GM18873 (cell line): ENCODE measurements at regions not wholly inside any gene's neighbourhood (a gene's known extent, or its start where the extent isn't known, plus 50 kb on each side); places are given as distances from the start of the nearest gene placed in this dataset.
A peak's percentile ranks its signal among the peaks of the same experiment; 100 is the strongest.

Source experiments
- ATAC-seq: cut with Tn5 transposase; IDR thresholded peaks from one replicate; pipeline ENCODE4 v1.9.1; 2021; ENCODE audit warnings: mild to moderate bottlenecking, moderate library complexity, moderate number of reproducible peaks; ENCODE audit not compliant: unreplicated experiment, low FRiP score

DNA sequence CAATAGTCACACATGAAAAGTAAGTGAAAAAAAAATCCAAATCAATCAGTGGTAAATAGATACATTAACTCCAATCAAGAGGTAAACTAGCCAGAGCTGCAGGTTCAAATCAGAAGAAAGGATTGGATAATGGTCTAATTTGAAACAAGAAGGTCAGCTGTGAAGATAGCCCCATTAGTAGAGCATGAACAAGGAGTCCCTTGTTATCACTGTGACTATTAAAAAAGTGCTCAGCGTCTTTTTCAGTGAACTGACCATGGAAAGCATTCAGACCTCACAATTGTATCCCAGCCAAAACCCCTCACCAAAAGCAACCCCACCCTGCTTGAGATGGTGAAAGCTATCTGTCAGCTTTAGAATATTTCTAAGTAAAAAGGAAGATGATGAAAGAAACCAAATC is 125.0 kb upstream of the EGLN3 start:
- no peak for ATAC-seq

- no peak for ATAC-seq
These were observed 124.3 kb upstream of the EGLN3 start for GRCh38 chr14:34075042-34075744.

- no peak for ATAC-seq
These were observed 122.0 kb upstream of the EGLN3 start for GRCh38 chr14:34072921-34073320.

- ATAC-seq: no peak
These were observed 121.5 kb upstream of the EGLN3 start for GRCh38 chr14:34072401-34072800.

- no peak for ATAC-seq
These were observed 120.1 kb upstream of the EGLN3 start for GRCh38 chr14:34070917-34071407.

- ATAC-seq: no peak
These were observed 119.1 kb upstream of the EGLN3 start for GRCh38 chr14:34069854-34070582.

DNA sequence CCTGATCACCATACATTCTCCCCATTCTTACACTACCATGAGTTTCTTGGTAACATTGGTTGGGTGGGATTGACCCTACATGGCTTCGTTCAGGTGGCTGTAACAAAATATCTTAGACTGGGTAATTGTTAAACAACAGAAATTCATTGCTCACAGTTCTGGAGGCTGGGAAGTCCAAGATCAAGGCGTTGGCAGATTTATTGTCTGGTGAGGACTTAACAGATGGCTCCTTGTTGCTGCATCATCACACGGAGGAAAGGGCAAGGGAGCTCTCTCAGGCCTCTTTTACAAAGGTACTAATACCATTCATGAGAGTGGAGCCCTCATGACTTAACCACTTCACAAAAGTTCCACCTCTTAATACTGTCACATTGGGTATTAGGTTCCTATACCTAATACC is 116.7 kb upstream of the EGLN3 start:
- no peak for ATAC-seq

DNA sequence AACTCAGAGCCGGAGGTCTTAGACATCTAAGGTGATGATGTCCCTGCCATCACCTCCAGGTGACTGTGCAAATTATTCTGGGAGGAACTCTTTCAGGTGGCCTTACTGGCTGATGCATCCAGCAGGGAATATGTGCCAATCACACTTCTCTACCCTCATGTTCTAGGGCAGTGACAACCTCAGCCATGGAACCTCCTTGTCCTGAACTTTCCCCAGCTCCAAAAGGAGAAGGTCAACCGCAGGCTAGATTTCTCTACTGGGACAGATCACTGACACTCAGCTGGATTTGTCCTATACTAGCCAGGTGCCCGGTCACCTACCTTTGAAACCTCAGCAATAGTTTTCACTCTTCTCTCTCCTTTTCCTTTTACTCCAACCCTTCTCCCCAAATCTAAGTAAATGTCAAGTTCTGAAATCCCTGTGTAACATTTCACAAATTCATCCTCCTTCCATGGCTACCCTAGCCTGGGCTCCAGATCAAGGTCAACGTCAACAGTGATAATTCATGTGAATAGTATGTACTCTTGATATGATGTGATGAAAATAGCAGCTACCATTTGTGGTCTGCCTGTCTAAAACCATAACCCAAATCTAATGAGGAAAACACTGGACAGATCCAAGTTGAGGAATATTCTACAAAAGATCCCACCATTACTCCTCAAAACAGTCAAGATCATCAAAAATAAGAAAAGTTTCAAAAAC is 115.0 kb upstream of the EGLN3 start:
- ATAC-seq: no peak

- no peak for ATAC-seq
These were observed 114.4 kb upstream of the EGLN3 start for GRCh38 chr14:34065236-34065635.

DNA sequence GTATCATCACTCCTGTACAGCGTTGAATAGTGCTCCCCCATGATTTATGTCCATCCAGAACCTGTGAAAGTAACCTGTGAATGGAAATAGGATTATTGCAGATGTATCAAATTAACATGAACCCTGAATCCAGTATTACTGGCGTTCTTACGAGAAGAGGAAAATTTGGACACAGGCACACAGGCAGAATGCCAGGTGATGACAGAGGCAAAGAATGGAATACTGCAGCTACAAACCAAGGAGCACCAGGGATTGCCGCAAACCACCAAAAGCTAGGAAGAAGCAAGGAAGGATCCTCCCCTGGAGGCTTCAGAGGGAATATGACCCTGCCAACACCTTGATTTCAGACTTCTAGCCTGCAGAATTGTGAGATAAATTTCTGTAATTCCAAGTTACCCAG is 113.5 kb upstream of the EGLN3 start:
- ATAC-seq: no peak

DNA sequence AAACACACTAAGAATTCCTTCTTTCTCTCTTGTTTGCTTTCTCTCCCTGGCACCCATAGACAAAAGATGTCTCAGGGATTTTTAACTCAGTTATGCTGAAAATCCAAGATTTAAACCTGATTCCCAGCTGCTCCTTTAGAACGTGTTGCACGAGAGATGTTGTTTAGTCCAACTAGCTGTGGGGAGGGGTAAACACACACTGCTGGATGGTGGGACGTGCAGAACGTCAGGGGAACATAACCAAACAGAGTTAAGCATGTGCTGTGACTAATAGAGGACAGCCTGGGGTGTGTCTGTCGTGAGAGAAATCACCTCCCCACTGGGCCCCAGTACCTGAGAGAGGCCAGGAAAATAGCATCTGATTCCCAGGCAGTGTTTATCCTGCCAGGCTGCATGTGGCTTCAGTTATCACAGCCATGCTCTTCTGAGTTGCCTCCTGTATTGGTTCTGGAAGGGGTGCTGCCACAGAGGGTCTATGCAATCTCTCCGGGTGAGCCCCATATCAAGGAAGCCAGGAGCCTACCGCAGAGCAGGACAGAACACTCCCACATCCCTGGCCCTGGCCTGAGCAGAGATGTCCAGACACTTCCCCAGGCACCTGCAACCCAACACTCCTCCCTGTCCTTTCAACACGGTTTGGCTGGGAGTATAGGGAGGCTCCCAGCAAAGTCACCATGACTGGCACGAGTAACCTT is 112.7 kb upstream of the EGLN3 start:
- no peak for ATAC-seq

DNA sequence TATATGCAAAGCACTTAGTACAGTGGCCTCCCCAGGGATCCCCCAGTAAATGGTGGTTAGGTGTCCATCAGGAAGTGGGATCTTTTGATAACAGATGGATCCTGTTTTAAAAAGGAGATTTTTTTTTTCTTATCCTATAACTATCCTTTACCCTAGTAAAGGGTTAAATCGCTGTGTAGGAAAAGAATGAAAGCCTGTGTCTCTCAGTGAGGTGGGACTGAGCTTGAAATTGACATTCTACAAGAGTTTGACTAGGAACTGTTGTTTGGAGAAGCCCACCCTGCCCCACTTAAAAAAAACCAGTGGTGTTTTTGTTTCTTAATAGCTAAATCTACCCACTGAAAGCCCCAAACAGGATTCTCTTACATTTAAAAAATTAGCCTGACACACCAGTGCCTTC is 112.2 kb upstream of the EGLN3 start:
- no peak for ATAC-seq

GRCh38 chr14:34062353-34062973 is 111.6 kb upstream of the EGLN3 start:
- no peak for ATAC-seq

DNA sequence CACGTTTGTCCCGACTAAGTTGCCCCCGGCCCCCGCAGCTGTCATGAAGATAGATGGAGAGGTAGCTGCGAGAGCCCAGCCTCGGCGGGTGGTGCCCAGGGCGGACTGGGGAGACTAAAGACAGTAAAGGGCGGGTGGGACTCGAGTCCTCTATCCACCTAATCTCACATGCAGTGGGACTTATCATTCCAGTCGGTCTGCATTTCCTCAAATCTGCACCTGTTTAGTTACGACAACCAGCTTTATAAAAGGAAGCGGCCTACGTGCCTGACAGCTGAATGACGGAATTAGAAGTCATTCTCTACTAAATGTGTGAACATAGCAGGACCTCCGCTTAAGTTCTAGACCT is 109.8 kb upstream of the EGLN3 start:
- no peak for ATAC-seq

- peak; percentile 65 for ATAC-seq
These were observed 109.2 kb upstream of the EGLN3 start for GRCh38 chr14:34059925-34060650.

- ATAC-seq: no peak
These were observed 108.4 kb upstream of the EGLN3 start for GRCh38 chr14:34059037-34059924.

DNA sequence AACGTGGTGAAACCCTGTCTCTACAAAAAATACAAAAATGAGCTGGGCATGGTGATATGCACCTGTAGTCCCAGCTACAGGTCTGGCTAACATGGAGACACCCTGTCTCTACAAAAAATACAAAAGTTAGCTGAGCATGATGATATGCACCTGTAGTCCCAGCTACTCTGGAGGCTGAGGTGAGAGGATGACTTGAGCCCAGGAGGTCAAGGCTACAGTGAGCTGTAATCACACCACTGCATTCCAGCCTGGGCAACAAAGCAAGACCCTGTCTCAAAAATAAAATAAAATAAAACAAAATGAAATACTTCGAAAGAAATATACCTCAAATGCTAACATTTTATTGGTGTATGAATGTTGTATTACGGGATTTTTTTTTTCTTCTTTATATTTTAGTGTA is 107.6 kb upstream of the EGLN3 start:
- ATAC-seq: no peak

GRCh38 chr14:34056046-34056445 is 105.2 kb upstream of the EGLN3 start:
- no peak for ATAC-seq
